ENCODE measurements at regions not wholly inside any gene's neighbourhood (a gene's known extent, or its start where the extent isn't known, plus 50 kb on each side); places are given as distances from the start of the nearest gene placed in this dataset.

DNA sequence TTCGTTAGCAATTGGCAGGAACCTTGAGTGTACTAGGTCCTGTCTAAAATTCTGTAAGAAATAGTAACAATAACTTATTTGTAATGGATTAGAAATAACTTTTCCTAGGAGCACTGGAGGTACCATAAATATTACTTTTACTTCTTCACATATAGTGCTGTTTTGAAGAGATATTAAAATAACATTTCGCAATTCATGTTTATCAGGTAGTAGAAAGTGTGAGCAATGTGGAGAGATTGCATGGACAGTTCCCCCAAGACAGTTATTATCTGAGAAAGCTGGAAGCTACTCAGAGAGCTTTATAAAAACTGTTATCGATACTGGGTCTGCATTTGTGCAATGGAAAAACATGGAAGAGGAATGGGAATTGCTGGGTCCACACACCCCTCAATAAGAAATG is 128.5 kb upstream of the KIF26B start:
- TF ChIP-seq, protein P1, sequence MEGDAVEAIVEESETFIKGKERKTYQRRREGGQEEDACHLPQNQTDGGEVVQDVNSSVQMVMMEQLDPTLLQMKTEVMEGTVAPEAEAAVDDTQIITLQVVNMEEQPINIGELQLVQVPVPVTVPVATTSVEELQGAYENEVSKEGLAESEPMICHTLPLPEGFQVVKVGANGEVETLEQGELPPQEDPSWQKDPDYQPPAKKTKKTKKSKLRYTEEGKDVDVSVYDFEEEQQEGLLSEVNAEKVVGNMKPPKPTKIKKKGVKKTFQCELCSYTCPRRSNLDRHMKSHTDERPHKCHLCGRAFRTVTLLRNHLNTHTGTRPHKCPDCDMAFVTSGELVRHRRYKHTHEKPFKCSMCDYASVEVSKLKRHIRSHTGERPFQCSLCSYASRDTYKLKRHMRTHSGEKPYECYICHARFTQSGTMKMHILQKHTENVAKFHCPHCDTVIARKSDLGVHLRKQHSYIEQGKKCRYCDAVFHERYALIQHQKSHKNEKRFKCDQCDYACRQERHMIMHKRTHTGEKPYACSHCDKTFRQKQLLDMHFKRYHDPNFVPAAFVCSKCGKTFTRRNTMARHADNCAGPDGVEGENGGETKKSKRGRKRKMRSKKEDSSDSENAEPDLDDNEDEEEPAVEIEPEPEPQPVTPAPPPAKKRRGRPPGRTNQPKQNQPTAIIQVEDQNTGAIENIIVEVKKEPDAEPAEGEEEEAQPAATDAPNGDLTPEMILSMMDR (IDR thresholded peaks at IDR 0.05), result no peak
- Histone ChIP-seq H3K4me2 (ENCODE audit: low read length) (no peak overlapping the region), H3K27me3 (ENCODE audit: control insufficient read depth, insufficient read depth, low read length) (no peaks in the 10 kb centered on the region)

DNA sequence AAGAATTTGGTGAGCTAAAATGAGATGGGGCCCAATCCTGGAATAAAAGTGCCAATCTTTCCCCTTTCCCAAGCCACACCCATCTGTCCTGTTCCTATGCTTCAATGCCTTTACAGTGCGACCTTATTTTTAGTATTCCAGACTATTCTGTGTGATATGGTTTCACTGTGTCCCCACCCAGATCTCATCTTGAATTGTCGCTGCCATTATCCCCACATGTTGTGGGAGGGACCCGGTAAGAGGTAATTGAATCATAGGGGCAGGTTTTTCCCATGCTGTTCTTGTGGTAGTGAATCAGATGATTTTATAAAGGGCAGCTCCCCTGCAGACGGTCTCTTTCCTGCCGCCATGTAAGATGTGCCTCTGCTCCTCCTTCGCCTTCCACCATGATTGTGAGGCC is 129.3 kb upstream of the KIF26B start:
- no peak overlapping the region for H2AFZ ChIP-seq
- H3K27me3 ChIP-seq (ENCODE audit: control insufficient read depth, insufficient read depth, low read length), result no peaks in the 10 kb centered on the region
- H3K79me2 ChIP-seq, result no peaks in the 10 kb centered on the region
- no peak overlapping the region for H3K27ac ChIP-seq
- no peaks in the 10 kb centered on the region for H3K9me3 ChIP-seq (ENCODE audit: control insufficient read depth, low read length)
- TF ChIP-seq, protein P1 (IDR thresholded peaks at IDR 0.05), result no peak
- no peak overlapping the region for H3K4me3 ChIP-seq (ENCODE audit: low read depth, low read length)
- no peaks in the 10 kb centered on the region for H3K4me1 ChIP-seq
- H3K9ac ChIP-seq, result no peak overlapping the region
- no peak overlapping the region for H3K4me2 ChIP-seq (ENCODE audit: low read length)
- no peaks in the 10 kb centered on the region for H3K36me3 ChIP-seq (ENCODE audit: control insufficient read depth, insufficient read depth, low read length)

More for the DNA sequence above, 128.5 kb upstream of the KIF26B start:
- no peaks in the 10 kb centered on the region for H3K36me3 ChIP-seq (ENCODE audit: control insufficient read depth, insufficient read depth, low read length)
- no peak overlapping the region for H2AFZ ChIP-seq
- no peak overlapping the region for H3K4me3 ChIP-seq (ENCODE audit: low read depth, low read length)
- no peaks in the 10 kb centered on the region for H3K79me2 ChIP-seq
- H3K9ac ChIP-seq, result no peak overlapping the region
- no peaks in the 10 kb centered on the region for H3K9me3 ChIP-seq (ENCODE audit: control insufficient read depth, low read length)
- no peak overlapping the region for H3K27ac ChIP-seq
- no peaks in the 10 kb centered on the region for H3K4me1 ChIP-seq

DNA sequence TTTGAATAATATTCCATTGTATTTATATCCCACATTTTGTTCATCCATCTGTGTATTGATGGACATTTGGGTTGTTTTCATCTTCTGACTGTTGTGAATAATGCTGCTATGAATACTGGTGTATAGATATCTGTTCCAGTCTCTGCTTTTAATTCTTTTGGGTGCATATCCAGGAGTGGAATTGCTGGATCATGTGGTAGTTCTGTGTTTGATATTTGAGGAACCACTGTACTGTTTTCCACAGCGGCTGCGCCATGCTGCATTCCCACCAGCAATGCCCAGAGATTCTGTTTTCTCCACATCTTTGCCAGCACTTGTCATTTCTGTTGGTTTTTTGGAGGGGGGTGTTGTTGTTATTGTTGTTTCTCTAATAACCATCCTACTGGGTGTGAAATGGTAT is 131.6 kb upstream of the KIF26B start:
- TF ChIP-seq, protein P1 (IDR thresholded peaks at IDR 0.05), result no peak
- H3K9me3 ChIP-seq (ENCODE audit: control insufficient read depth, low read length), result no peaks in the 10 kb centered on the region
- H2AFZ ChIP-seq, result no peak overlapping the region
- no peaks in the 10 kb centered on the region for H3K36me3 ChIP-seq (ENCODE audit: control insufficient read depth, insufficient read depth, low read length)
- H3K27me3 ChIP-seq (ENCODE audit: control insufficient read depth, insufficient read depth, low read length), result no peaks in the 10 kb centered on the region
- no peak overlapping the region for H3K27ac ChIP-seq
- no peak overlapping the region for H3K4me3 ChIP-seq (ENCODE audit: low read depth, low read length)
- no peak overlapping the region for H3K9ac ChIP-seq
- no peak overlapping the region for H3K4me2 ChIP-seq (ENCODE audit: low read length)
- no peaks in the 10 kb centered on the region for H3K4me1 ChIP-seq
- H3K79me2 ChIP-seq, result no peaks in the 10 kb centered on the region

DNA sequence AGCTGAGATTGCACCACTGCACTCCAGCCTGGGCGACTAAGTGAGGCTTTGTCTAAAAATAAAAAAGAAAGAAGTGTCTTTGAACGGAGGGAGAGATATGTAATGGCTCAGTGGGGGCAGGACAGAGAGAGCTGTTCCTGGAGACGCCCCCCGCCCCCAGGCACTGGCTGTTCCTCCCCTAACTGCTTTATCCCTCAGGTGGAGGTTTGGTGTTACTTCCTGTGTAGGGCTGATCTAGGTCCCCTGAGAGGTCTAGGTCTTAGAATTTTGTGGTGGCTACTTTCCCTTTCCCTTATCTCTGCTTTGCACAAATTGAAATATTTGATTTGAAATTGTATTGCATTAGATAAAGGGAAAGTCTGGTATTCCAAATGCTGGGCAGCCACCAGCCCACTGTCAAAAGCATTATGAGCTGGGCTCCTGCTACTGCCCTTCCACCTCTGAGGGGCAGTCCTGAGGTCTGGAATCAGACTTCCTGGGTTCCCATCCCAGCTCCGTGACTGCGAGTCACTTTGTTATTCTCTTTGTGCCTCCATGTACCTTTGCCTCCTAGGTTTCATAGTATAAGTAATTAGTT is 134.8 kb upstream of the KIF26B start:
- H3K4me3 ChIP-seq (ENCODE audit: low read depth, low read length), result no peak overlapping the region
- H2AFZ ChIP-seq, result no peak overlapping the region
- no peaks in the 10 kb centered on the region for H3K4me1 ChIP-seq
- no peaks in the 10 kb centered on the region for H3K27me3 ChIP-seq (ENCODE audit: control insufficient read depth, insufficient read depth, low read length)
- H3K9me3 ChIP-seq (ENCODE audit: control insufficient read depth, low read length), result no peaks in the 10 kb centered on the region
- H3K36me3 ChIP-seq (ENCODE audit: control insufficient read depth, insufficient read depth, low read length), result no peaks in the 10 kb centered on the region
- H3K9ac ChIP-seq, result no peak overlapping the region
- H3K4me2 ChIP-seq (ENCODE audit: low read length), result no peak overlapping the region
- H3K79me2 ChIP-seq, result no peaks in the 10 kb centered on the region
- H3K27ac ChIP-seq, result no peak overlapping the region
- TF ChIP-seq, protein P1 (IDR thresholded peaks at IDR 0.05), result no peak

DNA sequence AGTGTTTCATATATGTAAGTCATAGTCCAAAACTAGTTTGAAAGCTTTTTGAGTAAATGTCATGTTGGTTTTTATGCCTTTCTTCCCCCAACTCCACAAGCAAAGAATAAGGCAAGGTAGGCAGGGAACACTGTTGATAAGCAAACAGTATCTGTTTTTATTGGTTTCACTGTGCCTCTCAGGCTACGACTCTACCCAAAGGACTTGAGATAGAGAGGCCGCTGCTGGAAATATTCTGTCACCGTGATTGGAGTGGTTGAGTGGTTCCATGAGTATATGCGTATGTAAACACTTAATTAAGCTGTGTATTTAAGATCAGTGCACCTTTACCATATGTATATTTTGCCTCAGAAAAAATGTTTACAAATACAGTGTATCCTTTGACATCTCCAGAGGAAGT is 138.1 kb upstream of the KIF26B start:
- Histone ChIP-seq H3K9me3 (ENCODE audit: control insufficient read depth, low read length) (no peaks in the 10 kb centered on the region), H2AFZ (no peak overlapping the region), H3K36me3 (ENCODE audit: control insufficient read depth, insufficient read depth, low read length) (no peaks in the 10 kb centered on the region), H3K27ac (no peak overlapping the region), H3K4me1 (no peaks in the 10 kb centered on the region), H3K79me2 (no peaks in the 10 kb centered on the region), H3K9ac (no peak overlapping the region), H3K4me2 (ENCODE audit: low read length) (no peak overlapping the region), H3K27me3 (ENCODE audit: control insufficient read depth, insufficient read depth, low read length) (no peaks in the 10 kb centered on the region), H3K4me3 (ENCODE audit: low read depth, low read length) (no peak overlapping the region)
- TF ChIP-seq, protein P1 (IDR thresholded peaks at IDR 0.05), result no peak

Data from parathyroid adenoma (tissue), 2 donors.